GM23338 (cell line): ENCODE measurements at regions not wholly inside any gene's neighbourhood (a gene's known extent, or its start where the extent isn't known, plus 50 kb on each side); places are given as distances from the start of the nearest gene placed in this dataset.
"Not testable (repeated sequence)": the region's sequence is repeated elsewhere in the genome, so short reads cannot be mapped to it uniquely, and the experiment has no call there.

Experiments used
- ATAC-seq: fragments of 200-7000 bp; cut with Tn5 transposase; 3 replicates; pipeline ENCODE4 v1.9.1; 2020
- DNase-seq: peaks from one replicate; pipeline ENCODE4 v3.0.0-alpha.2; 2015; ENCODE audit warnings: low spot score
- H2AFZ ChIP-seq: fragments of 200-600 bp; sonication (generic); 2 replicates; pipeline ENCODE4 v1.8.0; 2016; ENCODE audit warnings: antibody characterized with exemption, mild to moderate bottlenecking, moderate library complexity
- H3F3A ChIP-seq: fragments of 200-600 bp; sonication (generic); replicated peaks from 2 replicates; pipeline ENCODE4 v1.8.0; 2017; ENCODE audit warnings: antibody characterized with exemption, mixed run types, low read depth
- H3K27ac ChIP-seq: fragments of 200-600 bp; sonication (generic); 2 replicates; pipeline ENCODE4 v1.6.1; 2016; ENCODE audit warnings: low read depth
- H3K27me3 ChIP-seq: fragments of 200-600 bp; sonication (generic); 2 replicates; pipeline ENCODE4 v1.8.0; 2016; ENCODE audit warnings: mild to moderate bottlenecking, mixed run types, moderate library complexity; ENCODE audit not compliant: insufficient read depth
- H3K36me3 ChIP-seq: fragments of 200-600 bp; sonication (generic); 2 replicates; pipeline ENCODE4 v1.8.0; 2016; ENCODE audit warnings: mild to moderate bottlenecking; ENCODE audit not compliant: insufficient read depth
- H3K4me1 ChIP-seq: fragments of 200-600 bp; sonication (generic); 2 replicates; pipeline ENCODE4 v1.8.0; 2016; ENCODE audit warnings: mild to moderate bottlenecking, moderate library complexity; ENCODE audit not compliant: insufficient read depth
- H3K4me2 ChIP-seq: fragments of 200-600 bp; sonication (generic); 2 replicates; pipeline ENCODE4 v1.7.1; 2017; ENCODE audit warnings: mixed run types
- H3K4me3 ChIP-seq: fragments of 200-600 bp; sonication (generic); 2 replicates; pipeline ENCODE4 v1.6.1; 2016; ENCODE audit warnings: mixed run types
- H3K79me2 ChIP-seq: fragments of 200-600 bp; sonication (generic); replicated peaks from 2 replicates; pipeline ENCODE4 v1.8.0; 2017; ENCODE audit warnings: mild to moderate bottlenecking; ENCODE audit not compliant: insufficient read depth
- H3K9me2 ChIP-seq: fragments of 200-600 bp; sonication (generic); 2 replicates; pipeline ENCODE4 v1.8.0; 2017; ENCODE audit not compliant: insufficient read depth
- H4K20me1 ChIP-seq: fragments of 200-600 bp; sonication (generic); replicated peaks from 2 replicates; pipeline ENCODE4 v1.8.0; 2017; ENCODE audit warnings: mild to moderate bottlenecking; ENCODE audit not compliant: insufficient read depth
- H3K27ac Mint-ChIP-seq: 2 replicates; pipeline ENCODE4 v1.8.0; 2020; ENCODE audit warnings: inconsistent platforms, mild to moderate bottlenecking, moderate library complexity, mixed read lengths
- H3K27me3 Mint-ChIP-seq: 3 replicates; pipeline ENCODE4 v1.8.0; 2022; ENCODE audit warnings: low read depth, mild to moderate bottlenecking, moderate library complexity, mixed read lengths, inconsistent platforms; ENCODE audit not compliant: insufficient read depth, poor library complexity
- H3K36me3 Mint-ChIP-seq: 3 replicates; pipeline ENCODE4 v1.8.0; 2021; ENCODE audit warnings: low read depth, mild to moderate bottlenecking, inconsistent platforms, moderate library complexity, mixed read lengths
- H3K4me1 Mint-ChIP-seq: 3 replicates; pipeline ENCODE4 v1.8.0; 2020; ENCODE audit warnings: mild to moderate bottlenecking, inconsistent platforms, mixed read lengths
- H3K4me3 Mint-ChIP-seq: 3 replicates; pipeline ENCODE4 v1.8.0; 2021; ENCODE audit warnings: moderate library complexity, mild to moderate bottlenecking, inconsistent platforms, mixed read lengths
- H3K9me3 Mint-ChIP-seq: 3 replicates; pipeline ENCODE4 v1.8.0; 2020; ENCODE audit warnings: moderate library complexity, mild to moderate bottlenecking, inconsistent platforms, mixed read lengths
- CREB1 ChIP-seq: fragments of 250-450 bp; sonication (Bioruptor Pico); IDR thresholded peaks from 2 replicates; pipeline ENCODE4 v1.5.0; 2020; ENCODE audit warnings: low read depth, mild to moderate bottlenecking, moderate library complexity
- CTCF ChIP-seq, 2 experiments: fragments of 200-600 bp in 1 of 2; sonication (generic) in 1 of 2; conservative IDR thresholded peaks; 2 replicates each; pipeline versions ENCODE4 v1.5.1 to v1.6.1; 2016 to 2017; ENCODE audit warnings: antibody characterized with exemption in 2 of 2, low read depth in 2 of 2, mild to moderate bottlenecking in 2 of 2, moderate library complexity in 1 of 2
- EZH2phosphoT487 ChIP-seq: fragments of 200-600 bp; sonication (generic); IDR thresholded peaks from one replicate; pipeline ENCODE4 v1.8.1; 2018; ENCODE audit warnings: antibody characterized with exemption; ENCODE audit not compliant: unreplicated experiment
- JUNB ChIP-seq: IDR thresholded peaks from one replicate; pipeline ENCODE4 v1.6.1; 2016; ENCODE audit warnings: antibody characterized with exemption; ENCODE audit not compliant: unreplicated experiment
- NANOG ChIP-seq: IDR thresholded peaks from 2 replicates; pipeline ENCODE4 v1.6.1; 2016; ENCODE audit warnings: antibody characterized with exemption, borderline replicate concordance
- POLR2AphosphoS5 ChIP-seq: IDR thresholded peaks from 2 replicates; pipeline ENCODE4 v1.6.1; 2016; ENCODE audit warnings: antibody characterized with exemption, low read depth
- STAT1 ChIP-seq: IDR thresholded peaks from one replicate; pipeline ENCODE4 v1.6.1; 2016; ENCODE audit warnings: antibody characterized with exemption; ENCODE audit not compliant: unreplicated experiment
- ZNF114 ChIP-seq: fragments of 250-450 bp; sonication (Bioruptor Pico); IDR thresholded peaks from 2 replicates; pipeline ENCODE4 v1.5.0; 2020; ENCODE audit warnings: mild to moderate bottlenecking, moderate library complexity
- ZNF331 ChIP-seq: fragments of 250-450 bp; sonication (Bioruptor Pico); IDR thresholded peaks from 2 replicates; pipeline ENCODE4 v1.5.0; 2020; ENCODE audit warnings: low read depth, mild to moderate bottlenecking, moderate library complexity

GRCh38 chr11:91063399-91063798, 840.5 kb upstream of the CHORDC1 start:
- H3K27ac Mint-ChIP-seq, H2AFZ ChIP-seq, H3K79me2 ChIP-seq, H3K4me2 ChIP-seq, H3K4me1 ChIP-seq, H3K27ac ChIP-seq, H3K4me1 Mint-ChIP-seq, H3F3A ChIP-seq, ATAC-seq, H3K27me3 Mint-ChIP-seq, H3K9me3 Mint-ChIP-seq, H3K9me2 ChIP-seq, H3K4me3 Mint-ChIP-seq, H3K27me3 ChIP-seq, H3K36me3 ChIP-seq, H3K4me3 ChIP-seq, H3K36me3 Mint-ChIP-seq, DNase-seq, H4K20me1 ChIP-seq: not testable (repeated sequence)

GRCh38 chr11:91047882-91048281, 825.0 kb upstream of the CHORDC1 start:
- Histone ChIP-seq H3F3A (no peaks in the 10 kb centered on the region), H3K9me2 (no peaks in the 10 kb centered on the region), H3K4me2 (no peak overlapping the region), H3K79me2 (no peaks in the 10 kb centered on the region), H3K4me3 (no peak overlapping the region), H3K27me3 (no peaks in the 10 kb centered on the region), H3K36me3 (no peaks in the 10 kb centered on the region), H2AFZ (no peak overlapping the region), H4K20me1 (no peaks in the 10 kb centered on the region), H3K27ac (no peak overlapping the region), H3K4me1 (no peaks in the 10 kb centered on the region)
- ATAC-seq, result peak; percentile 47
- H3K4me1 Mint-ChIP-seq, result peaks cover 5% of the 10 kb centered on the region; the same call in 2 of the 3 replicates
- H3K4me3 Mint-ChIP-seq, result no peak overlapping the region
- no peaks in the 10 kb centered on the region for H3K36me3 Mint-ChIP-seq
- TF ChIP-seq ZNF114 (CRISPR knock-in tag) (no peak), POLR2AphosphoS5 (no peak), CTCF (conservative IDR thresholded peaks at IDR 0.05; ENCODE audit: low read depth in 2 of 2) (peak in 1 of 2 experiments; percentile 59; a peak in 2 of 4 replicates), STAT1 (no peak), JUNB (no peak), NANOG (no peak), ZNF331 (no peak)
- peak; percentile 24 for DNase-seq
- H3K9me3 Mint-ChIP-seq, result no peaks in the 10 kb centered on the region
- no peaks in the 10 kb centered on the region for H3K27me3 Mint-ChIP-seq
- H3K27ac Mint-ChIP-seq, result no peak overlapping the region

- Histone ChIP-seq H3F3A (no peaks in the 10 kb centered on the region), H3K9me2 (no peaks in the 10 kb centered on the region), H3K27me3 (no peaks in the 10 kb centered on the region), H3K4me3 (no peak overlapping the region), H3K4me2 (no peak overlapping the region), H3K36me3 (no peaks in the 10 kb centered on the region), H4K20me1 (no peaks in the 10 kb centered on the region), H3K4me1 (no peaks in the 10 kb centered on the region), H2AFZ (no peak overlapping the region), H3K27ac (no peak overlapping the region), H3K79me2 (no peaks in the 10 kb centered on the region)
- no peak for ATAC-seq
- H3K27me3 Mint-ChIP-seq, result no peaks in the 10 kb centered on the region
- no peaks in the 10 kb centered on the region for H3K36me3 Mint-ChIP-seq
- H3K4me1 Mint-ChIP-seq, result peaks cover 5% of the 10 kb centered on the region; the same call in 2 of the 3 replicates
- H3K4me3 Mint-ChIP-seq, result no peak overlapping the region
- no peak for TF ChIP-seq EZH2phosphoT487
- no peak for TF ChIP-seq ZNF114 (CRISPR knock-in tag)
- no peak for TF ChIP-seq JUNB
- TF ChIP-seq POLR2AphosphoS5, result no peak
- no peak for TF ChIP-seq CTCF (conservative IDR thresholded peaks at IDR 0.05; ENCODE audit: low read depth in 2 of 2)
- TF ChIP-seq ZNF331, result no peak
- no peak for TF ChIP-seq CREB1 (CRISPR knock-in tag)
- no peak overlapping the region for H3K27ac Mint-ChIP-seq
- no peaks in the 10 kb centered on the region for H3K9me3 Mint-ChIP-seq
- DNase-seq, result no peak
Measured at GRCh38 chr11:91046261-91046660, 823.4 kb upstream of the CHORDC1 start.
